Mesothelial cell of epicardium (in vitro differentiated cells): ENCODE measurements at regions not wholly inside any gene's neighbourhood (a gene's known extent, or its start where the extent isn't known, plus 50 kb on each side); places are given as distances from the start of the nearest gene placed in this dataset.

ENCODE experiments used
- DNase-seq, 2 experiments: peaks; one replicate each; pipeline ENCODE4 v3.0.0; 2021; ENCODE audit warnings: low spot score in 2 of 2; ENCODE audit not compliant: unreplicated experiment in 2 of 2
- H3K27ac Mint-ChIP-seq: 2 replicates; pipeline ENCODE4 v1.8.0; 2021; ENCODE audit warnings: mixed read lengths
- H3K27me3 Mint-ChIP-seq: 2 replicates; pipeline ENCODE4 v1.8.0; 2021; ENCODE audit warnings: low read depth, mixed read lengths
- H3K36me3 Mint-ChIP-seq: 2 replicates; pipeline ENCODE4 v1.8.0; 2021; ENCODE audit warnings: mixed read lengths
- H3K4me1 Mint-ChIP-seq: 2 replicates; pipeline ENCODE4 v1.8.0; 2021; ENCODE audit warnings: mixed read lengths
- H3K4me3 Mint-ChIP-seq: 2 replicates; pipeline ENCODE4 v1.8.0; 2021; ENCODE audit warnings: mild to moderate bottlenecking, moderate library complexity, mixed read lengths
- H3K9me3 Mint-ChIP-seq: 2 replicates; pipeline ENCODE4 v1.8.0; 2021; ENCODE audit warnings: mixed read lengths
- TF ChIP-seq, protein P1 (sequence below): fragments of 200-600 bp; sonication (generic); IDR thresholded peaks from one replicate; pipeline ENCODE4 v1.5.0; 2021; ENCODE audit warnings: antibody characterized with exemption; ENCODE audit not compliant: unreplicated experiment

DNA sequence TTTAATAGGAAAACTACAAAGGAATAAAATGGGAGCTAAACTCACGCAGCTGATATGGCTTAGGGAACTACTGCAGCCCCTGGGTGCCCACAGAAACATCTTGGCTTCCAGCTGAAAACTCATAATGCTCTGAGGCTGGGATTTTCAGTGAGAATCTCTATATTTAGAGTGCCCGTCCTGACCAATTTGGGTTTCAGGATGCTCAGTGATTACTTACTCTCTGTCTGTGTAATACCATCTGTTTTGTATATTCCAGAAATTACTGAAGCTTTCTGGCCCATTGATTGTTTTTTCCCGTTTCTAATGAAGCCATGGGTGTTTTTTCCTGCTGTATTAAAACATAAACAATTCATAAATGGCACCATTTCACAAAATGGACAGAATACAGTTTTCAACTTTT is 50.6 kb upstream of the ZNF385D start:
- no peak for DNase-seq
- TF ChIP-seq, protein P1, sequence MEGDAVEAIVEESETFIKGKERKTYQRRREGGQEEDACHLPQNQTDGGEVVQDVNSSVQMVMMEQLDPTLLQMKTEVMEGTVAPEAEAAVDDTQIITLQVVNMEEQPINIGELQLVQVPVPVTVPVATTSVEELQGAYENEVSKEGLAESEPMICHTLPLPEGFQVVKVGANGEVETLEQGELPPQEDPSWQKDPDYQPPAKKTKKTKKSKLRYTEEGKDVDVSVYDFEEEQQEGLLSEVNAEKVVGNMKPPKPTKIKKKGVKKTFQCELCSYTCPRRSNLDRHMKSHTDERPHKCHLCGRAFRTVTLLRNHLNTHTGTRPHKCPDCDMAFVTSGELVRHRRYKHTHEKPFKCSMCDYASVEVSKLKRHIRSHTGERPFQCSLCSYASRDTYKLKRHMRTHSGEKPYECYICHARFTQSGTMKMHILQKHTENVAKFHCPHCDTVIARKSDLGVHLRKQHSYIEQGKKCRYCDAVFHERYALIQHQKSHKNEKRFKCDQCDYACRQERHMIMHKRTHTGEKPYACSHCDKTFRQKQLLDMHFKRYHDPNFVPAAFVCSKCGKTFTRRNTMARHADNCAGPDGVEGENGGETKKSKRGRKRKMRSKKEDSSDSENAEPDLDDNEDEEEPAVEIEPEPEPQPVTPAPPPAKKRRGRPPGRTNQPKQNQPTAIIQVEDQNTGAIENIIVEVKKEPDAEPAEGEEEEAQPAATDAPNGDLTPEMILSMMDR, result no peak
- H3K27ac Mint-ChIP-seq, result no peak overlapping the region
- no peaks in the 10 kb centered on the region for H3K4me1 Mint-ChIP-seq
- no peaks in the 10 kb centered on the region for H3K27me3 Mint-ChIP-seq
- H3K9me3 Mint-ChIP-seq, result peaks cover 38% of the 10 kb centered on the region
- no peak overlapping the region for H3K4me3 Mint-ChIP-seq
- H3K36me3 Mint-ChIP-seq, result peaks cover 2% of the 10 kb centered on the region

DNA sequence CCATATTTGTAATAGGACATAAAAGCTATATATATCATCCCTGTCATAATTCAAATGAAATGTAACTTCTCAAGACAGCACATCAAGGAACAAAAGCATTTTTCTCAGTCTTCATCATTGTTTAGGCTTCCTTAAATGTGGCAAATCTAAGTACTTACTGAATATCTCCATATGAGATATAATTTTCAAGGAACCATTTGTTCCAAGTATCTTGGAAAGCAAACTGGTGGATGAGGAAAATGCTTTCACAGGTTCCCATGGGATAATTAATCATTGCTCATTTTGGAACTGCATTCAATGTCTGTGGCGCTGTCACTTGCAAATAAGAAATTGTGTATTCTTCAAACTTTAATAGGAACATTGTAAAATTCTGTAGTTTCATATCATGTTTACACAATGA is 52.6 kb upstream of the ZNF385D start:
- no peak for DNase-seq
- Mint-ChIP-seq H3K9me3 (peaks cover 27% of the 10 kb centered on the region), H3K36me3 (peaks cover 2% of the 10 kb centered on the region), H3K4me1 (no peaks in the 10 kb centered on the region), H3K27me3 (no peaks in the 10 kb centered on the region), H3K27ac (no peak overlapping the region), H3K4me3 (no peak overlapping the region)
- TF ChIP-seq, protein P1, result no peak

DNA sequence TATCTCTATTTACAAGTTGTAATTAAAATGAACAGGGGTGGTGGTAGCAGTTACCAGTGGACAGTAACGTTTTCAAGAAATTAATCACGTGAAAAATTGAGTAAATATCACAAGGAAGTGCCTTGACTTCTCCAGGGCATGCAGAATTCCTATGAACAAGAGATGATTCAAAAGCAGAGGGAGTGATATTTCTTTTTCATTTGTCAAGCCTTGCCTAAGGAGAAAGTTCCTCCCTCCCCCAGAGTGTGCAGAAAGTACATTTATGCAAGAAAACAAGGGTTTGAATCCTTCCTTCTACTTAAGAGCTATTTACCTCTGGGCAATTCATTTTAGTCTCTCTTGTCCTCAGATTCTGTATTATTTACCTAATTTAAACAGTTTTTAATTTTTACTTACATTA is 53.3 kb upstream of the ZNF385D start:
- no peaks in the 10 kb centered on the region for H3K4me1 Mint-ChIP-seq
- H3K27me3 Mint-ChIP-seq, result no peaks in the 10 kb centered on the region
- H3K9me3 Mint-ChIP-seq, result peaks cover 21% of the 10 kb centered on the region
- H3K27ac Mint-ChIP-seq, result no peak overlapping the region
- no peak for DNase-seq
- TF ChIP-seq, protein P1, result no peak
- H3K4me3 Mint-ChIP-seq, result no peak overlapping the region
- peaks cover 1% of the 10 kb centered on the region for H3K36me3 Mint-ChIP-seq

DNA sequence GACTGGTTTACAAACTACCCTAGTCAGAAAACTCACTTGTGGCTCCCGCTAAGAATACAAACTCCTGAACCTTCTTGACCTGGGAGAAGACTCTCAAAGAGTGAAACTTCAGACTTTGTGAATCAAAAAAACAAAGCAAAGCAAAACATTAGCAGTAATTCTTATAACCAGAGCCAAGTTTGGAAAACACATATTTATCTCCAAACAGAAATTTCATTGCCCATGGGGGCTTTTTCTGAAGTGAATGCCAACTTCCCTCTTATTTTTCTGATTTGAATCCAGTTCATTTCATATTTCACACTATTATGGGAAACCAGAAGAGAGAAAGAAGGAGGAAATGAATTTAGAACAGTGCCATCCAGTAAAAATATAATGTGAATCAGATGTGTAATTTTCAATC is 55.7 kb upstream of the ZNF385D start:
- H3K9me3 Mint-ChIP-seq, result no peaks in the 10 kb centered on the region
- TF ChIP-seq, protein P1, result no peak
- DNase-seq, result no peak
- no peaks in the 10 kb centered on the region for H3K4me1 Mint-ChIP-seq
- no peak overlapping the region for H3K27ac Mint-ChIP-seq
- no peaks in the 10 kb centered on the region for H3K36me3 Mint-ChIP-seq
- no peaks in the 10 kb centered on the region for H3K27me3 Mint-ChIP-seq
- no peak overlapping the region for H3K4me3 Mint-ChIP-seq

DNA sequence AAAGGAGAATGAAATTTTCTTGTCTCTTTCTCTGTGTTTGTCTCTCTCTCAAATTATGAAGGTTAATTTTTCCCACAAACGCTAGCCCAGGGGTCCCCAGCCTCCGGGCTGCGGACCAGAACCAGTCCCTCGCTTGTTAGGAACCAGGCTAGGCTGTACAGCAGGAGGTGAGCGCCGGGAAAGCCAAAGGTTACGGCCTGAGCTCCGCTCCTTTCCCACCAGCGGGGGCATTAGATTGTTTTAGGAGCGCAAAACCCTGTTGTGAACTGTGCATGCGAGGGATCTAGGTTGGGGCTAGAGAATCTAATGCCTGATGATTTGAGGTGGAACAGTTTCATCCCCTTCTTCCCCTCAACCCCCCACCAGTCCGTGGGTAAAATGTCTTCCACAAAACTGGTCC is 74.7 kb upstream of the ZNF385D start:
- Mint-ChIP-seq H3K27ac (no peak overlapping the region), H3K27me3 (no peaks in the 10 kb centered on the region), H3K36me3 (no peaks in the 10 kb centered on the region), H3K4me3 (no peak overlapping the region), H3K4me1 (peaks cover 4% of the 10 kb centered on the region), H3K9me3 (no peaks in the 10 kb centered on the region)
- no peak for DNase-seq
- TF ChIP-seq, protein P1, result no peak

DNA sequence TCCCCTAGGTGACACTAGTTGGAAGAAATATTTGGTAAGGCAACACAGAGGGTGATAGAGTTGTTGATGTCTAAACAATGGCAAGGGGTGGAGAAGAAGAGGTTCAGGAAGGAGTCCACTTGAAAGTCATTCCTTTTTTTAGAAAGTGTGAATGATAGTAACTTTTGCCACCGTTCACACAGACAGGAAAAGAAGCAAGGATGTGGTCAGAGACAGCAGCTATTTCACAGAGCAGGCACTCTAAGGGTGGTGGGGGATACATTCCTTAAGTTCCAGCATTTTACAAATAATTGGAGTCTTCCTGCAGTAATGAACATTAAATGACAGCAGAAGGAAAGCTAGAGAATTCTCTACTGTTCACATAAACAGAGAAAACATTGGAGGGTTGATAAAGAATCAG is 75.4 kb upstream of the ZNF385D start:
- Mint-ChIP-seq H3K27ac (no peak overlapping the region), H3K36me3 (no peaks in the 10 kb centered on the region), H3K27me3 (no peaks in the 10 kb centered on the region), H3K4me3 (no peak overlapping the region), H3K4me1 (peaks cover 4% of the 10 kb centered on the region), H3K9me3 (no peaks in the 10 kb centered on the region)
- no peak for DNase-seq
- TF ChIP-seq, protein P1, result no peak
